CD4-positive, alpha-beta T cell treated with Interleukin-6 for 4 hours (primary cell): ENCODE measurements at regions not wholly inside any gene's neighbourhood (a gene's known extent, or its start where the extent isn't known, plus 50 kb on each side); places are given as distances from the start of the nearest gene placed in this dataset.
A peak's percentile ranks its signal among the peaks of the same experiment; 100 is the strongest.

Source experiments
- DNase-seq: peaks from one replicate; pipeline ENCODE4 v3.0.0-alpha.2; 2020; ENCODE audit warnings: mixed read lengths

DNA sequence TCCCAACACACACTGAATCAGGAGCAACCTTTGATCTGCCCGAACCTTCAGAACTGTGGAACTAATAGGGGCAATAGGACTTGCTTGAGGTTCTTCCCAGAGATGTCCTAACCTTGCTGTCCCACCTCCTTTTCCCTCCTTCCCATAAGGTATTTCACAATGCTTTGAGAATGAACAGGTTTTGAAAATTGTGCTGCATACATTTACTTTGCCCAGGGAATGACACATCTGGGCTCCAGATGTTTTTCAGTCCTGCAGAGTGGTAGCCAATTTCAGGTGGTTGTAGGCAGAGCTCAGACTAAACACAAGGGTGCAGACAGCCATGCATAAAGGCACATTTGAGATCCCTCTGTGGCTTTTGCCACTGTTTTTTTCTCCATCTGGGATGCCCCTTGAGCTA lies 206.7 kb upstream of the PWP1 start:
- DNase-seq: no peak

DNA sequence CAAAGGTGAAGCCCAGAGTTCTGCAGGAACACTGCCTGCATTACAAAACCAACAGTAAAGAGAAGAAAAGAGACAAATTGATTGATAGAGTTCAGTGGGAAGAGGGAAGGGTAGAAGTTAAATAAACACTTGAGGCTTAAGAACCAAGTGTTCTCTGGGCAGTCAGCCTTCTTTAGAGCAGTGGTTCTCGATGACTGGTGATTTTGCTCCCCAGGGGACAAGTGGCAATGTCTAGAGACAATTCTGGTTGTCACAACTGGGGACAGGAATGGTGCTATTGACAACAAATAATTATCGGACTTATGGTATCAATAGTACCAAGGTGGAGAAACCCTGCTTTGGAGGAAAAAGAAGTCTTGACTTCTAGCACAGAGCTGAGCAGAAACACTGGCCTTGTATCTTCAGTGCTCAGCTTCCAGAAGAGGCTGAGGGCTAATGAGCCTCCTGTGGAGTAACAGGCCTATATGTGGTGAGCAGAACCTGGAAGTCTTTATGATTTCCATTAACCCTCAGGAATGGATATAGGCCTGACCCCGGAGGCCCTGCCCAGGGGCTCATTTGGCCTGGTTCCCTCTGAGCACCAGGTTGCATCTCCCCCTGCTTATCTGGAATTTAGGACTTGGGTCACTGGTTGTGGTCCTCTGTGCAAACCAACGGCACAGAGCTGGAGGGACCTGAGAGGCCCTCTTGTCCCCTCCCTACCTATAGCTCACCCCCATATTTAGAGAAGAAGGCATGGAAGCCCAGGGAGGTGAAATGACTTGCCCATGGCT lies 204.6 kb upstream of the PWP1 start:
- no peak for DNase-seq

DNA sequence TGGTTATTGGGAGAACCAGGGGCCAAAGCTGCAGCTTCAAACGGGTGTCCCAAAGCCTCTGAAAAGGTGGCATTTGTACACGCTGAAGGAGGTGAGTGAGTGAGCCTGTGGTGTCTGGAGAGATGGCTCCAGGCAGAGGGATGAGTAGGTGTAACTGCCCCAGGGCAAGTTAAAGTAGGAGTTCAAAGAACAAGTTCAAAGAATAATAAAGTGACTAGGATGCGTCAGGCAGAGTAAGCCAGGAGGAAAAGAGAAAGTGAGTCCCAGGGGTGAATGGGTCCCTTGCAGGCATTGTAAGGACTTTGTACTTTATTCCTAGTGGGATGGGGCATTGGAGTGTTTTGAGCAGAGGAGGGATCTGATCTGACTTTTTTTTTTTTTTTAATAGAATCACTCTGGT lies 201.4 kb upstream of the PWP1 start:
- no peak for DNase-seq

DNA sequence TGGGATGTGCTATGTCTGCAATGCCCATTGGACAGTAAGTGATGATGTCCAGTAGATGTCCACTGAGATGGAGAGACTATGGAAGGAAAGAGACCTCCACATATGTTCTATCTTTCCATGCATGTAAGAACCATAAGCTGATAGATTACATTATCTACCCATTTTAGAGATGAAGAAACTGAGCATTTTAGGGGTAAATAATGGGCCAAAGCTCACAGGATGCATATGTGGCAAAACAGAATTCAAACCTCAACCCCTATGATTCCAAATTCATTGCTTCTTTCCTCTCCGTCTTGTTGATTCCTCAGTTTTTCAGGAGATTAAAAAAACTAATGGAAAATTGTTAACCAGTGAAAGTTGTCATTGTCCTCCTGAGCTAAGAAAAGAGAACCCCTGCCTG lies 200.7 kb upstream of the PWP1 start:
- no peak for DNase-seq

DNA sequence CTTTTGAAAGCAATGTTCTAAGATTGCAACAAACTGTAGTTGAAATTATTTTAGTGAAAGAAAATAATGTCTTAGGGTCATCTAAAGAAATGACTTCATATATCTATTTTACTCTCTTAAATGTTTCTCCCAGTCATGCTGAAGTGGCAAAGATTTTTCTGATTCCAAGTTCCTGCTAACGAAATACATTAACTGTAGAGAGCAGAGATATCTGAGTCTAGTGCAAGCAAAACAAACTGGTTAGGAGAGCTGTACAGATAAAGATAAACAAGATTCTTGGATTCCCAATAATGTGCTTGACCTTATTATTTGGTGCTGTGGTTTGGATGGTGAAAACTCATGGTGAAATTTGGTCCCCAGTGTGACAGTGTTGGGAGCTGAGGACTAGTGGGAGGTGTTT lies 199.9 kb upstream of the PWP1 start:
- DNase-seq: no peak

DNA sequence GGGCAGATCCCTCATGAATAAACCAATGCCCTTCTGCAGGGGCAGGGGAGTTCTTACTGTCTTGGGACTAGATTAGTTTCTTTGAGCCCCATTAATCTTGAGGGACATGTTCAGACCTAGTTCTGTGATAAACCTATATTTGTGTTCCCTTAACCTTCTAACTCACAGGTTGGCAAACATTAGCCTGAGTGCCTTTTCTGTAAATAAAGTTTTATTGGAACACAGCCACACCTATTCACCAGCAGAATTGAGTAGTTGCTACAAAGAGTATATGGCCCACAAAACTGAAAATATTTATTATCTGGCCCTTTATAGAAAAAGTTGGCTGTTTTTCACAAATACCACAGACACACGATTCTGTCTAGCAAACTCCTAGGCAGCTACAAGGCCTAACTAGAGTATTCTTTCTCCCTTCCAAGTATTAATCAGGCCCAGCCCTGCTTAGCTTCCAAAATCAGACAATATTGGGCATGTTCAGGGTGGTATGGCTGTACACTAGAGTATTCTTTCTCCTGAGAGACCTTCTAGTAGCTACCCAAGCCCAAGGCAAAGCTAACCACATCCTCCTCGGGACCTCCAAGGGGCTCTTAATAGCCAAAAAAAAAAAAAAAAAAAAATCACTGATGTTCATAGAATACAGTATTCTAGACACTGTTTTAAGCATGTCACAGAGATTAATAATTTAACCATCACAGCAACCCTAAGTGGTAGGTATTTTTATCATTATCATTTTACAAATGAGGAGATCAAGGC lies 199.3 kb upstream of the PWP1 start:
- no peak for DNase-seq

DNA sequence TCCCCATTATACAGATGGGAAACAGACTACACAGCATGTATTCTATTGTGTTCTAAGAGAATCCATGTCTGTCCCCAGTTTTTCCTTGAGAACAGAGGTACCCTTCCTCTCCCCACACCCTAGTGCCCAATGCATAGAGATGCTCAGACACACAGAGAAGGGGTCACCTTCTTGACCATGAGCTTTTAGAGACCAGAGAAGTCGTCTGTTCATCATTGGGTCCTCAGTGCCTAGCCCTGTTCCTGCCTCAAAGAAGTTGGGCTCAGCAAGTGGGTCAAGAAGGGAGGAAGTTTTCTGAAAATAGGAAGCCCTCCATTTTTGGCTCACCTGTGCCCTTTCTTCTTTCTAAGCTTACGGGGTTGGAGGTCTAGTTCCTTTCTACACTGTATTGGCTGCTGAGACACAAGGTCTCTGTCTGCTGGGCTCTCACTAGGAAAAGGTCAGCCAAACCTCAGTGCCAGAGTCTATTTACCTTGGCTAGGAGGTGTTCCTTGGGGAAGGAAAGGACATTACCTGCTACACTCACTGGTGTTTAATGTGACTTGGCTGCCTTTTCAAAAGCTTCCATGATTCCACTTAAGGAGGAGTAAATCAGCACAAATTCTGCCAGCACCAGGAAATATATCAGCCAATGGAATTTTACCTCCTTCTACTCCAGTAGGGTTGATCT lies 198.5 kb upstream of the PWP1 start:
- DNase-seq: no peak

DNA sequence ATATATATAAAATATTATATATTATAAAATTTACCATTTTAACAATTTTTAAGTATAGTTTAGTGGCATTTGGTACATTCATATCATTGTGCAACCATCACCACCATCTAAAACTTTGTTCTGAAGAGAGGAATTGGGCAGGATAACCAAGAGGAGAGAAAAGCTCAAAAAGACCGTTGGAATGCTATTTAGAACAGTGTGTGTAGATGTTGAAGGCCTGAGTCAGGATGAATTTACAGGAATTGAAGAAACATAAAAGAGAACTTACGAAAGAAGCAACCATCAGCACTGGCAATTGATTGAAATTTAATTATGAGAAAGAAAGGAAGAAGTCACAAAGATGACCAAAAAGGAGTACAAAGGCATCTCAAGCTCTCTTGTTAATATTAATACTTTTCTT lies 196.9 kb upstream of the PWP1 start:
- no peak for DNase-seq

DNA sequence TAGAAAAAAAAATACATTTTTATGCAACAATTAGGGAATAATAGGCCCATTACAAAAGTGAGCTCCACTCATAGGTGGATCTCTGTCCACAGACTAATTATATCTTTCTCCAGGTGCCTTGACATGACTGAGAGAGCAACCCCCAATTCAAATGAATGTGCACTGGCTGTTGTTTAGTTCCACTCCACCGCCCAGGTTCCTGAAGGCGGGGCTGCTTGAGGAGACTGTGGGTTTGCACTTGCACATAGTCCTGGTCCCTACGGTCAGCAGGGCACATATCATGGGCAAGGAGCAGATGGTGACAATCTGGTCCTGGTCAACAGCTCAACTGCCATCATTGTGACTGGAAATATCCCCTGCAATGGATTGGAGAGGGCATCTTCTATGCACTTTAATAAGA lies 195.6 kb upstream of the PWP1 start:
- DNase-seq: no peak

DNA sequence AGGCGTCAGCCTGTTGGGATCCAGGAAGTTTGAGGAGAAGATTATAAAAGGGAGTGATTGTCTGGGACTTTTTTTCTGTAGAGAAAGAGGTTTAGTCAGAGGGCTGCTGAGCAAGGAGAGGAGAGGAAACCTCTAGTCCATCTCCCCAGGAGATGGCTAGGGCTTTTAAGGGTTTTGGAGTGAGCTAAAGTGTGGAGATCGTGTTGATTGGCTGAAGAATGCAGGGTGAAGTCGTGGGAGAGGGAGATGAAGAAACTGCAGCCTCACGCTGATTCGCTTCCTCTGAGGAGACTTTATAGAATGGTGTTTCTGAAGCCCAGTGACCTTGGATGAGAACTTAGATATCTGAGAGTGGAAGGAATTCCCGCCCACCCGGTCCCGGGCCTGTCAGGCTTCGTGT lies 193.7 kb upstream of the PWP1 start:
- no peak for DNase-seq

DNA sequence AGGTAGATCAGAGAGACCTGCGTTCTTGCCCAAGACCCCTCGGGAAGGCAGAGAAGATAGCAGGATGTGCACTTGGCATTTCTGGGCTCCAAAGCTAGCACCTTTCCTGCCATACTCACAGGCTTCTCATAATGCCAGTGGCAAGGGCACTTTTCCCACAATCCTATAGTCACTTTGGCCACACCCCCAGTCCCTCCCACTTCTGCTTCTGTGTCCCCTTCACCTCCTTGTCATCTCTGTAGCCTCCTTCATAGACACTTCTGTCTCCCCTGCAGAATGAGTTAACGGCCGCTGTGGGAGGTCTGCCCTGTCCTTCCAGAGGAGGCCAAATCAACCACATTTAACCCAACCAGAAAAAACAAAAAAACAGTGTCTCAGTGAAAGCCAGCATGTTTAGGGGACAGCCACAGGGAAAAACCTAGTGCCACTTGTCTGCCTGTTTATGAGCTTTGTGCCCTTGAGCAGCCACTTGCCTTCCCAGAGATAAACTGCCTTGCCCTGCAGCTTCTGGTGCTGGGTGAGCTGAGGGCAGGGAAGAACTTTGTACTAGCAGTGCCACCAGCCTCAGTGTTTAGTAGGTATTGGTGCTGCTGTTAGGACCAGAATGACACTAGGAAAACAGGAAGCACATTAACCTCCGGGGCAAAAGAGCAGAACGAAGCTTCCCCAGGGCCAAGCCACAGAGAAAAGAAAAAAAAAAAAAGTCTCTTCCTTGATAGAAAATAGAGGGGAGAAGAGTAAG lies 193.0 kb upstream of the PWP1 start:
- peak; percentile 5 for DNase-seq

DNA sequence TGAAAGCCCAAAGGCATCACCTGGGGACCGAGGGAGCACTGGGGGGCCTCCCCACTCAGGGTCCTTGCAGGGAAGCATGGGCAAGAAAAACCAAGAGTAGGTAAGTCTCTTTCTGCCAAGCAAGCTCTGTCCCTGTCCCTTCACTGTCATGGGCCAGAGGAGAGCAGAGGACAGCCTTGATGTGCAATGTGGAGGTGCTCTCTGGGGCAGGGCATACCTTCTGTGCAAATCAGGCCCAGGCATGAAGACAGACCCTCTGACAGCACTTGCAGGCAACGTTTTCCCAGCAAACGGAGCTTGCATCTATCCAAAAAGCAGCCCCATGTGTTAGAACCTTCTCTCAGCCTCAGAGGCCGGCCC lies 192.5 kb upstream of the PWP1 start:
- DNase-seq: no peak

DNA sequence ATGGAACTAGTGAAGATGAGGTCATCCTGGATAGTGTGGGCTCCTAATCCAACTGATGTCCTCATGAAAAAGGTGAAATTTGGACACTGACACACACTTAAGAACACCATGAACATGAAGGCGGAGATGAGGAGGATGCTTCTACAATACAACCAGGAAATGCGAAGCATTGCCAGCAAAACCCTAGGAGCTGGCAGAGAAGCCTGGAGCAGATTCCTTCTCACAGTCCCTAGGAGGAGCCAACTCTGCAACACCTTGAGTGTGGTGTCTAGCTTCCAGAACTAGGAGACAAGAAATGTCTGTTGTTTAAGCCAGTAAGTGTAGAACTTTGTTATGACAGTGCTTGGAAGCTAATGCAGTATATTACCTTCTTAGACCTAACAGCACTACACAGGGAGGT lies 191.9 kb upstream of the PWP1 start:
- no peak for DNase-seq

DNA sequence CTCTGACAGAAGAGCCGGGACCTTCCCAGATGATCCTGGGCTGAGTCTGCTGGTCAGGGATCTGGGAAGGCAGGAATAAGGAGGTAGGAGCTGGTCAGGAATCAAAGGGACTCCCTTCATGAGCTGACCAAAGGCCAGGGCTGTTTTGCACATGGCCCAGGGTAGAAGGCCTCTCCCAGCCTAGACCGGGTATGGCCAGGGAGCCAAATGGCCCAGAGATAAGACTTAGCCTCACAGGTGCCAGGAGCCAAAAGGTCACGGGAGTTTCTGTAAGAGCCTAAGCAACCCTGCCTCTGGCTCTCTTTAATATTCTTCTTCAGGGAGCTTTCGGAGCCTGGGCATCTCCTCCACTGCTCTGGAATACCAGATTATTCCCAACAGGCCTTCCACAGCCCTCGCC lies 191.3 kb upstream of the PWP1 start:
- no peak for DNase-seq

DNA sequence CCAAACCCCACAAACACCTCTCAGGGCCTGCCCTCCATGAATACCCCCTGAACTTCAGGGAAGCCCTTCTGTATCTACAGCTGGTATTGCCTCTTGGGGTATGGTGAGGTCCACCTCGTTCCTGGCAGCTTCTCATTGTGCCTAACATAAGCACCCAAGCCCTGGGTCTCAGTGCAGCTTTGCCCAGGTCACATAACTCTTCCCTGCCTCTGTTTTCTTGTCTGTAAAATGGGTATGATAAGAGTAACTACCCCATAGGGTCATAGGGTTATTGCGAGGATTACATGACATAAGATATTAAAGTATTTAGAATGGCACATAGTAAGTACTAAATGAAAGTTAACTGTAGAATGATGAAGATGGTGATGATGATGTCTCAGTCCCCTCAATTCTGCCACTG lies 190.0 kb upstream of the PWP1 start:
- no peak for DNase-seq

DNA sequence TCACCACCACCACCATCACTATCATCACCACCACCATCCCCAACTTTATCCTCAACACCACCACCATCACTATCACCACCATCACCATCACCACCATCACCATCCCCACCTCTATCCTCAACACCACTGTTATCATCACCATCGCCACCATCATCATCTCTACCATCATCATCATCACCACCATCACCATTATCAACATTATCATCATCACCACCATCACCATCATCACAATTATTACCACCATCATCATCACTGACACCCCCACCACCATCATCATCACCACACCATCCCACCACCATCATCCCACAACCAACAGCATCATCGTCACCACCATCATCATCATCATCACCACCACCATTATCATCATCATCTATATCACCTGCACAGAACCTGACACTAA lies 188.4 kb upstream of the PWP1 start:
- no peak for DNase-seq

DNA sequence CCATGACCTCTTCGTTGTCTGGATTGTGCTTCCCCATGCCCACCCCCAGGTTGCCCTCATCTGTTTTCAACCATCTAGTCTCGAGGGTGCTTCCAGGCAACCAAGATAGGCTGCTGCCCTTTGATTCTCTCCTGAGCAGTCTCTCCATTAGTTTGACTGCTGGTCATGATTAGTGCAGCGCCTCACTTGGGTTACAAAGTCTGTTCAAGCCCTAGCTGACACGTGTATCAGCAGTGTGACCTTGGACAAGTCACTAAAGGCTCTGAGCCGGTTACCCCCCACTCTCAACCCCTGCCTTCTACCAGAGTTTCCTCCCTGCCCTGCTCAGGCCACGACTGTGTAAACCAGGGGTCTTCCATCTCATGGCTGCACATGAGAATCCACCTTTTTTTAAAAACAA lies 185.3 kb upstream of the PWP1 start:
- DNase-seq: no peak

DNA sequence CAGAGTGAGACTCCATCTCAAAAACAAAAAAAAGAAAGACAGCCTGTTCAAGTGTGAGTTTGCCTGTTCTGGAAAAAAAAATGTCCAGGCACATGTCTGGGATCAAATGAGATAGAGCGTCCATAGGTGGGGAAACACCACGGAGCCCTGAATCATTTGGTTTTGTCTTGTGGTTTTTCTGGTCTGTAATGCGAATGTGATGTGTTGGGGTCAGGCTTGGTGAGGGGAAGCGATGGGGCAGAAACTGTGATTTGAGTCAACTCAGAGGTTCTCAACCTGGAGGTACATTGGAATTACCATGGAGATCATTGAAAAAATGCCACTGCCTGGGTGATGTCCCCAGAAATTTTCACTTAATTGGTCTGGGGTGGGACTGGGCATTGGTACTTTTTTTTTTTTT lies 183.9 kb upstream of the PWP1 start:
- no peak for DNase-seq

DNA sequence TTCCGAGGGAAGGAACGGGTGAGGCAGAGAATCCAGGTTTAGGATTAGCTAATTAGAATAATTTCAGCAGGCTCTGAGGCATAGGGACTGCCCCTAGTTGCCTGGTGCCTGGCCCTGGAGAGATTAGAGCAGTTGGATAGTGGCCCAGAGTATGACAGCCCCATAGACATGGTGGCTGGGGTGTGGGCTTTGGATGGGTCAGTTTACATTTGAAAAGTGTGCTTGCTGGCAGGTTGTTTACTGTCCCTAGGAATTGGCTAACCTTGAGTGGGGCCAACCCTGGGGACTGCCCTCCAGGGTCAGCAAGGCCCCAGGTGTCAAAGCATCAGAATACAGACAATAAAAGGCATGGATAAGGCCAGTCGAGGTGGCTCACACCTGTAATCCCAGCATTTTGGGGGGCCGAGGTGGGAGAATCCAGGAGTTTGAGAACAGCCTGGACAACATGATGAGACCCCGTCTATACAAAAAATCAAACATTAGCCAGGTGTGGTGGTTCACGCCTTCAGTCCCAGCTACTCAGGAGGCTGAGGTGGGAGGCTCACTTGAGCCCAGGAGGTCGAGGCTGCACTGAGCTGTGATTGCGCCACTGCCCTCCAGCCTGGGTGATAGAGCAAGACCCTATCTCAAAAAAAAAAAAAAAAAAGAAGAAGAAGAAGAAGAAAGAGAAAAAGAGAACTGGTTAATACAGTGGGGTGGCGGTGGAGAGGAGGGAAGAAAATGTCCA lies 182.3 kb upstream of the PWP1 start:
- no peak for DNase-seq

DNA sequence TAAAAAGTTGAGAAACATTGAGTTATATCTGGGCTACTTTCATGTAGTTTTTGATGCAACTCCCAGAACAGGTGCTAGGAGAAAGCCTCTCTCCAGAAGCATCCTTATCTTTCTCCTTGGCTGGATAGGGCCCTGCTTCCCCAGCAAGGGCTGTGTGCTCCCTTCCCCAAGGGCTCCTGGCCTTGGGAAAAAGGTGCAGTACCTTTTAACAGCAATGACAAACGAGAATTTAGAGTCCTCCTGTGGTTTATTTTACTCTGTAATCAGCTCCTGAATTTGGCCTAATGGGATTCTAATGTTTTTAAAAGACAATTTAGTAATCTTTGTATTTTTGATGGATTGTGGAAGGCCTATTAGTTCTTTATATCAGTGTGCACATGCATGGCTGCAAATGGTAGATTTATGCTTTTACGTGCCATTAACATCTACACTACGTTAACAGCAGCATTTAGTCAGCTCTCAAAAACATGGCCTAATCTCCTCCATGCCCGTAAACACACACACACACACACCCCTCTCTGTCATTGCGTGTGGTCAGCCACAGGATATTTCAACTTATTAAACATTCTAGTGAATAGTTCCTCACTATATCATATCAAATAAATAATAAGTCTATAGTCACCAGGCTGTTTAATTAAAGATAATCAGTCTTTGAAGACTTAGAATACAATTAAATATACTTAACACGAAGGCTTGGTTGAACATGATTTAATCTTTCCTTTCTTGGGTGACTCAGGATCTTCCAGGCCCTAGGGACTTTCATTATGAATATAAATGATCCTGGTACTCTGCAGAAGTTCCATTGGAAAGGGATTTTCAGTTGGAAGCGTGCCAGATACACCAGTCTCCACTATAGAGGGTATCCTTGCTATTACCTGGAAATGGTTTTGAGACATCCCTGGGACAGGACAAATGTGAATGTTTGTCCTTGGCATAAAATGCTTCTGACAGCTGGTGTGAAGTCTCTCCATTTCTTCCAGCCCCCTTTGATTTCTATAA lies 181.4 kb upstream of the PWP1 start:
- no peak for DNase-seq

DNA sequence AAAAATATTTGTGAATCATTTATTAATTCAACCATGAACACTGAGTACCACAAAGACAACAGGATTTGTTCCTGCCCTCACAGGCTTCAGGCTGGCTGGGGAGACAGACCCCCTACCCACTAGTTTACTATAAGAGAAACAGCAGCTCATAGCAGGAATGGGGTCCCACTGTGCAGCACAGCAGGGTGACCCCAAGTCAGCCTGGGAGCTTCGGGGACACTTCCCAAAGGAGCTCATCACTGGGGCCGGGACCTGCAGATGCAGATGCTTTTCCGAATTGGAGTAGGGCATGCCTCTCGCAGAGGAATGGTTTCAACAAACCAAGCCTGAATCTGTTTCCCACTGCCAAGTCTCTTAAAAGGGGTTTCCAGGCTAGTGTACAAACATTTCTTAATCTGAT lies 176.2 kb upstream of the PWP1 start:
- DNase-seq: no peak

DNA sequence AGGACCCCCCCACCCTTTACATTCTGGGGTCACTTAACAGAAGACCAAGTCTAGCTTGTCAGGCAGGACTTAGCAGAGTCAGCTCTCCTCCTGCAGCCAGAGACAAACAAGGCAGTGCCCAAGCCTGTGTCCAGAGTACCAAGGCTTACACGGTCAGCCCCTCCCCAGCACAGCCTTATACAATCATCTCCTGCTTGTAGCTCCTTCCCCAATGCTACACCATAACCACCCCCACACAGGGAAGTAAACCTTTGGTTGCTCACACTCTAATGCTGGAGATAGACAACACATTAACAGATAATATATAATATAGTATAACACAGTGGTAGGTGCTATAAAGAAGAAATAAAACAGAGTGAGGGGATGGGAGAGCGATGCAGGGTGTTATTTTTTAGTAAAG lies 175.4 kb upstream of the PWP1 start:
- no peak for DNase-seq
